NB4 (cell line): ENCODE measurements at regions not wholly inside any gene's neighbourhood (a gene's known extent, or its start where the extent isn't known, plus 50 kb on each side); places are given as distances from the start of the nearest gene placed in this dataset.

Source experiments
- DNase-seq: peaks from one replicate; pipeline ENCODE4 v3.0.0; 2010; ENCODE audit warnings: low read depth
- H3K4me3 ChIP-seq: one replicate; pipeline ENCODE4 v1.5.1; 2011; ENCODE audit warnings: mild to moderate bottlenecking, low read depth, low read length, moderate library complexity
- CTCF ChIP-seq: IDR thresholded peaks from one replicate; pipeline ENCODE4 v1.5.1; 2012; ENCODE audit warnings: low read depth, low read length
- MAX ChIP-seq: IDR thresholded peaks from 2 replicates; pipeline ENCODE4 v1.6.1; 2011; ENCODE audit warnings: low read depth, low read length
- MYC ChIP-seq: IDR thresholded peaks from 2 replicates; pipeline ENCODE4 v1.6.1; 2011; ENCODE audit warnings: low read depth, low read length
- POLR2A ChIP-seq: IDR thresholded peaks from 2 replicates; pipeline ENCODE4 v1.6.1; 2011; ENCODE audit warnings: mild to moderate bottlenecking; ENCODE audit not compliant: insufficient read length; ENCODE audit errors: extremely low read depth

- no peak for TF ChIP-seq POLR2A
- TF ChIP-seq MYC = no peak
- no peak for TF ChIP-seq MAX
- TF ChIP-seq CTCF = no peak
- DNase-seq = no peak
- no peak overlapping the region for H3K4me3 ChIP-seq
These were observed 157.0 kb downstream of the PCDH18 start for GRCh38 chr4:137375111-137375850.

GRCh38 chr4:137370679-137371078 lies 161.6 kb downstream of the PCDH18 start:
- no peak for TF ChIP-seq POLR2A
- TF ChIP-seq MAX = no peak
- TF ChIP-seq MYC = no peak
- TF ChIP-seq CTCF = no peak

GRCh38 chr4:137370206-137370633 lies 162.1 kb downstream of the PCDH18 start:
- DNase-seq = no peak
- TF ChIP-seq CTCF (no peak), POLR2A (no peak), MYC (no peak), MAX (no peak)
- H3K4me3 ChIP-seq = no peak overlapping the region

More at GRCh38 chr4:137370679-137371078, 161.6 kb downstream of the PCDH18 start:
- DNase-seq = no peak
- H3K4me3 ChIP-seq = no peak overlapping the region

GRCh38 chr4:137367620-137368019 lies 164.7 kb downstream of the PCDH18 start:
- H3K4me3 ChIP-seq = no peak overlapping the region
- DNase-seq = no peak
- TF ChIP-seq POLR2A (no peak), MAX (no peak), MYC (no peak), CTCF (no peak)

GRCh38 chr4:137363496-137363895 lies 168.8 kb downstream of the PCDH18 start:
- no peak overlapping the region for H3K4me3 ChIP-seq
- DNase-seq = no peak
- TF ChIP-seq MYC (no peak), CTCF (no peak), MAX (no peak), POLR2A (no peak)
